Bronchial epithelial cell (primary cell): ENCODE measurements at regions not wholly inside any gene's neighbourhood (a gene's known extent, or its start where the extent isn't known, plus 50 kb on each side); places are given as distances from the start of the nearest gene placed in this dataset.
A peak's percentile ranks its signal among the peaks of the same experiment; 100 is the strongest.

Experiments
- DNase-seq: peaks from one replicate; pipeline ENCODE4 v3.0.0-alpha.2; 2010; ENCODE audit warnings: low read depth
- FAIRE-seq: peaks from 2 replicates; lab custom pipeline; 2011; peaks lifted over from hg19 to GRCh38; lab: Jason Lieb, UNC
- H3K27me3 ChIP-seq: 2 replicates; pipeline ENCODE4 v1.5.1; 2011; ENCODE audit warnings: low read length; ENCODE audit not compliant: control insufficient read depth, insufficient read depth
- H3K36me3 ChIP-seq: 2 replicates; pipeline ENCODE4 v1.5.1; 2011; ENCODE audit warnings: low read length; ENCODE audit not compliant: control insufficient read depth, insufficient read depth
- H3K4me3 ChIP-seq: 2 replicates; pipeline ENCODE4 v1.5.1; 2011; ENCODE audit warnings: mild to moderate bottlenecking, low read depth, low read length, control low read depth
- CTCF ChIP-seq: IDR thresholded peaks from 2 replicates; pipeline ENCODE4 v1.5.1; 2011; ENCODE audit warnings: mild to moderate bottlenecking, moderate library complexity, low read length, control low read depth, inconsistent platforms; ENCODE audit not compliant: insufficient read depth, severe bottlenecking

GRCh38 chr6:9543649-9544048 is 871.2 kb downstream of the TFAP2A start:
- H3K27me3 ChIP-seq: no peaks in the 10 kb centered on the region
- no peak for FAIRE-seq
- no peak overlapping the region for H3K4me3 ChIP-seq
- no peak for TF ChIP-seq CTCF
- DNase-seq: no peak
- H3K36me3 ChIP-seq: no peaks in the 10 kb centered on the region

GRCh38 chr6:9540534-9541126 is 874.2 kb downstream of the TFAP2A start:
- Histone ChIP-seq H3K27me3 (no peaks in the 10 kb centered on the region), H3K36me3 (no peaks in the 10 kb centered on the region), H3K4me3 (no peak overlapping the region)
- peak; percentile 53 for TF ChIP-seq CTCF
- FAIRE-seq: no peak
- DNase-seq: peak; percentile 80

- no peak for DNase-seq
- FAIRE-seq: no peak
- no peak for TF ChIP-seq CTCF
- Histone ChIP-seq H3K4me3 (no peak overlapping the region), H3K27me3 (no peaks in the 10 kb centered on the region), H3K36me3 (no peaks in the 10 kb centered on the region)
These were observed 874.7 kb downstream of the TFAP2A start for GRCh38 chr6:9540126-9540525.

- Histone ChIP-seq H3K36me3 (no peaks in the 10 kb centered on the region), H3K4me3 (no peak overlapping the region), H3K27me3 (no peaks in the 10 kb centered on the region)
- DNase-seq: no peak
- no peak for FAIRE-seq
- TF ChIP-seq CTCF: no peak
These were observed 875.6 kb downstream of the TFAP2A start for GRCh38 chr6:9539231-9539755.

- TF ChIP-seq CTCF: no peak
- DNase-seq (no peak), FAIRE-seq (no peak)
- no peaks in the 10 kb centered on the region for H3K36me3 ChIP-seq
- H3K27me3 ChIP-seq: no peaks in the 10 kb centered on the region
- H3K4me3 ChIP-seq: no peak overlapping the region
These were observed 877.5 kb downstream of the TFAP2A start for GRCh38 chr6:9537381-9537780.

- DNase-seq (no peak), FAIRE-seq (no peak)
- no peak overlapping the region for H3K4me3 ChIP-seq
- H3K36me3 ChIP-seq: no peaks in the 10 kb centered on the region
- H3K27me3 ChIP-seq: no peaks in the 10 kb centered on the region
- no peak for TF ChIP-seq CTCF
These were observed 879.8 kb downstream of the TFAP2A start for GRCh38 chr6:9535106-9535505.
